GF-D8 (cell line): ENCODE measurements at regions not wholly inside any gene's neighbourhood (a gene's known extent, or its start where the extent isn't known, plus 50 kb on each side); places are given as distances from the start of the nearest gene placed in this dataset.
"Not testable (repeated sequence)": the region's sequence is repeated elsewhere in the genome, so short reads cannot be mapped to it uniquely, and the experiment has no call there.

ENCODE experiments used
- DNase-seq: peaks from one replicate; lab custom pipeline; 2025; lab: John Stamatoyannopoulos, UW

DNA sequence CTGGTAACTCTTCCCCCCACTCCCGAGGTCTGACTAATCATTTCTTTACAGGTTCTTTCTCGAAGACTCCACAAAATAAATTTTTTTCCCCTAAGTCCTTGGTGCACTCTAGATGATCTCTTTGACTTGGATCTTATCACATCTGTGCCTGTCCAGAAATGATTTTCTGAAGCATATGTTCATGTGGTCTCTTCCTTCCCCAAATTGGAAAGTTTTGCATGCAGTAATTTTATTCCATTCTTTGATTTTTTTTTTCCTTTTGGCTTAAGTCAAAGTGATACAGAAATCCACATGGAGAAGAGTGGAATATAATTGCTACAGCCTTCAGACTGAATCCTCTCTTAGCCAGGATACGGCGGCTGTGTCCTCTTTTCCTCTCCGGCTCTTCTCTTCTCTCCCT is 213.3 kb downstream of the BMP4 start:
- DNase-seq, result no peak

DNA sequence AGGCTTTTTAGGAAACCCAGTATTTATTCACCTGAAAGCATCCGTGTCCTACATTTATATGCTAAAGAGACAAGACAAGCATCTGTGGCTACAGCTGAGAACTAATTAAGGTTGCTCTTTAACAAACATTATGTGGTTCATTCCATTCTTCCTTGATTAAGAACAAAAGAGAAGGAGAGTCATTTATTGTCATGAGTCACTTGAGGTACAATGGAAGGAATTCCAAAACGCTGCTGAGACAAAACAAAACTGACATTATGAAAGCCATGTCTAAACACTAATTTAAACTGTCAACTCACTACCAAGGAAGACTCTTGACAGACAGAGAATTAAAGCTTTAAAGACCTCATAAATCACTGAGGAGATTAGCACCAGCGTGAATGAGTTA is 214.4 kb downstream of the BMP4 start:
- DNase-seq, result no peak

DNA sequence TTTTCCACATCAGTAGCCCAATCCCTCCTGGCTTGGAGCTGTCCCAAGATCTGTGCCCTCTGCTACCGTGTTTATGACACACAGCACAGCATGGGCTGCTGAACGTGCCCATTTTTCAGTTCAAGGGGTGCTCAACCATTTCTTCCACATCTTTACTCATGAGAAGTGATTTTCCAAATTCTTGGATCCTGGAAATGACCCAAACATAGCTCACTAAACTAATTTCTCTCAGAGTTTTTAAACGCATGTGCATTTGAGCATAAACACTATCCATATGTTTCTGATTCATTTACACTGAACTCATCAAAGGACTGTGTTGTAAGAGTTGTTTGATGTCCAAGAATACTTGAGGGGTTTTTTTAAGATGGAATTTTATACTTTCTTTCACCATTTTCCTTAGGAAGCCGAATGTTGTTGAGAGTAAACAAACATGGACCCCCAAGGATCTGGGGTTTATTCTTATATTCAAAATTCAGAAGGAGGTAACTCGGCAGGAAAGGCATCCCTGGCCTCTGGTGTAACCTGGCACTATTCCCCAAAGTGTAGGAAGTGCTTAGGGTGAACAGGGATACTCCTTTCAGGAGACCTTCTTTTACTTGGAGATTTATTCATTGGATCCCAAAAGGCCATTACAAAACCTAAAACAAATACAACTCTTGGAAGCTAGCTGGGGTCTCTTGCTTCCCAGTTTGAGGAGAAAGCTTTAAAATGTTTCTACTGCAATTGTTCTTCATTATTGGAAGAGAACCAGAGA is 215.0 kb downstream of the BMP4 start:
- no peak for DNase-seq

DNA sequence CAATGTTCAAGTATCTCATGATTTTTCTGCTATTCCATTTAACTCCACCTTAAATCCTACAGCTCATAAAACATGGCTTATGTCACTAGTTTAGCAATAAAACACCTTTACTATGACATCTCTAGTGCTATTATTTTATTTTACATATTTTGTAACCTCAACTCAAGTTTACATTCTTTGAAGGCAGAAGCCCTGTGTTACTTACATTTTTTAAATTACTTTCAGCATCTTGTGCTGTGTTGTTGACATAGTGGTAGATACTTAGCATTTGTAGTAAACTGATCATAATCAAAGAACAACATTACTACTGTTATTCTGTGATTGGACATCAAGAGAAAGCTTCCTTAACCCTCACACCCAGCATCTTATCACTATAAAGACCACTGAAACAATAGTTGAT is 216.1 kb downstream of the BMP4 start:
- DNase-seq, result no peak

DNA sequence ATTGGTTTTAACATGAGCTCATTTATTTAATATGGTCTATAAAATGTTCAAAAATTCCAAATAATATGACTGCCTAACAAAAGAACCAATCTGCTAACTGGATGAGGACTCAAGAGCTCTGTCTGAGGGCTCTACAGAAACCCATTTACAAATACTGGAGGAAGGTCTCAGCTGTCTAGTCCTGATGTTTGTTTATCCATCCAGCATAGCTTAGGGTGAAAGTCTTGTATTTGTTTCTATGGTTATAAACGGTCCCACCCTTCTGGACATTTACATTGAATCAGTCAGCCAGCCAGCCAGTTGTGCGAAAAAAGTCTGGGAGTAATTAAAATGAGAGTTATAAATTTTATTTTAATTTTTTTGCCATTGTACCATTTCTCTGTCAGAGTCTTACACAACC is 220.7 kb downstream of the BMP4 start:
- no peak for DNase-seq

DNA sequence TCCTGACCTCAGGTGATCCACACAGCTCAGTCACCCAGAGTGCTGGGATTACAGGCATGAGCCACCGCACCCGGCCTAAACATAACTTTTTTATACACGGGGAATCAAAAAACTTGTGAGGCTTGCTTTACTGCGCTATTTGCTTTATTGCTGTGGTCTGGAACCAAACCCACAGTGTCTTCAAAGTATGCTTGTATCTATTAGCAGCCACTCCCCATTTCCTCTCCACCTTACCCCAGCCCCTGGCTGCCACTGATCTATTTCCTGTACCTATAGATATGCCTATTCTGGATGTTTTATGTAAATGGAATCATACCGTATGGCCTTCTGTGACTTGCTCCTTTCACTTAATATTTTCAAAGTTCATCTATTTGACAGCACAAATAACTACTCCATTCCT is 233.4 kb downstream of the BMP4 start:
- no peak for DNase-seq

DNA sequence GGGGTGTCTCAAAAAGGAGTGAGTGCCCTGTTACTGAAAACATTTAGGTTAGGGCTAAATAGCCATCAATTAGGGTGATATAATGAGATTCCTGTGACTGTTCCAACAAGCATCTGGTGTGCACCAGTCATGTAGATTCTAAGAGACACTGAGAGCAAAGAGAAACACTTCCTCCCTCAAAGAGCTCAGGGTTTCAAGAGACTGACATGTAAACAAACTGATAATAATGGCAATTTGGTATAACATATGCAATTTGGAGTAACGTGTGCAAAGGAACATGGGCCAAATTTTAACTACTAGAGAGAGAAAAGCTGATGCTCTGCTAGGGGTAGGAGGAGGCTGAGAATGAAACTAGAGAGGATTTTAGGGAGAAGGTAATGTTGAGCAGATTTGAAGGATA is 237.1 kb downstream of the BMP4 start:
- DNase-seq, result no peak

DNA sequence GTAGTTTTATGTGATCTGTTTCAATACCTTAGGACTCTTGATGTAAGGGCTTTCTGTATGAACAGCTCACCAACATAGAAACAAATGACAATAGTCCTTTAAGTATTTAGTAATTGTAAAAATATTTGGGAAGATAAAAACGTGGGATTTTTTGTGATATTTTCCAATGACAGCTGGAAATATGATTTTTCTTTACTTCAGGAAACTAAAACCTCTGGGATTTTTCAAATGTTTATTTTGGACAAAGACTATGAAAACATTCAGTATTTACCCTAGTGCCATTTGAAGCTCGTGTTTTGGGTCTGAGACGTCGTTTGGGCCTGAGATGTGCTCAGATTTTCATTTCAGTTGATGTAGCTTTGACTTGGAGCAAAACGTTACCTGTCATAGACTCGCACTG is 240.0 kb downstream of the BMP4 start:
- DNase-seq, result no peak

DNA sequence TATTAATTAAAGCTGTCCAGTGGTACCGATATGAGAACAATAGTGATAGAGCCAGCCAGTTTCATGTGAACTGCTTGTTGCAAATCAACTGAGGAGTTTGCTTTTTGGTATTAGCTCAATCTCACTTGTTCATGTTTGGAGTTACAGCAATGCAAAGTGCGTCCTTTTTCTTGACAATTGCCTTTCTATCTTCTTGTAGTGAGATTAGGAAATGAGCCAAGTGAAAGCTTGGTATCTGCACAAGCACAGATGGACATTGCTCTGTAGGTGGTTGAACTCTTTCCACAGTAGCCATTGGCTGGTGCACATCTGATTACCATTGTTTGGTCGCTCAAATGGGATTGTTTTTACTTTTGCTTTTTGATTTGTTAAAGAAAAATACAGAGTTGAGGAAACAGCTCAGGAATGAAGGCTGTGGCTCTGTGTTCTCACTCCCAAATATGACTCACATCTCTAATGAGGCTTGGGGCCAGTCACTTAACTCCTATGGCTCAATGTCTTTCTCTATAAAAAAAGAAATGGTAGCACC is 241.4 kb downstream of the BMP4 start:
- no peak for DNase-seq

DNA sequence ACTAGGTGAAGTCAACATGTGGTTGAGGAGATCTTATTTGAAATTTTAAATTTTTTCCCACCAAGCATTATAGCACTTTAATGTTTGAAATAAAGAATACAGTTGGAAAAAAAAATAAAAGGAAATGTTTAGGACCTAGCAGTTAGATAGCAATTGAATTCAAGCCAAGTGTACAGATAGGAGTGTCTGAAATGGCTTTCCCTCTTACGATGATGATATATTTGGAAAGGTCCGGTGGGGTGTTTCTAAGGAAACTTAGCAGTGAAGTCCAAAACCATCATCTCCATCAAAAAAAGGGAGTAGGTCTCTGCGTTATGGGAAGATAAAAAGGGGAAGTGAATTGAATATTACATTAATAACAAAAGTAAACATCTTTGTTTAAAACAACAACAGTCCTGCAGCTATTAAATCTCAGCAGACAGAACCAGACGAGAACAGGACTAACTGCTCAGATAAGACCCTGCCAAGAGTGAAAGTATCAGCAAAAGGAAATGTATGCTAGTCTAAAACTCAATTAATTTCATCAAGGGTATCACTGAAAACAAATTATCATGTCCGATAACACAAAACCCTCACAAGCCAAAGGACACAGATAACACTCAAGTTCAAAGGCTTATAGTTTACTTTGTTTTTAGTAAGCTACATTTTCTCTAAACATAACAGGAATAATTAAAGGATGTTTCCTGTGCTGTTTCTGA is 242.0 kb downstream of the BMP4 start:
- no peak for DNase-seq

DNA sequence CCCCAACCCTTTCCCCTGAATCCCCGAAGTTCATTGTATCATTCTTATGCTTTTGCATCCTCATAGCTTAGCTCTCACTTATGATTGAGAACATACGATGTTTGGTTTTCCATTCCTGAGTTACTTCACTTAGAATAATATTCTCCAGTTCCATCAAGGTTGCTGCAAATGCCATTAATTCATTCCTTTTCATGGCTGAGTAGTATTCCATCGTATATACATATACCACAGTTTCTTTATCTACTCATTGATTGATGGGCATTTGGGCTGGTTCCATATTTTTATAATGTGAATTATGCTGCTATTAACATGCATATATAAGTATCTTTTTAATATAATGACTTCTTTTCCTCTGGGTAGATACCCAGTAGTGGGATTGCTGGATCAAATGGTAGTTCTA is 243.7 kb downstream of the BMP4 start:
- not testable (repeated sequence) for DNase-seq

DNA sequence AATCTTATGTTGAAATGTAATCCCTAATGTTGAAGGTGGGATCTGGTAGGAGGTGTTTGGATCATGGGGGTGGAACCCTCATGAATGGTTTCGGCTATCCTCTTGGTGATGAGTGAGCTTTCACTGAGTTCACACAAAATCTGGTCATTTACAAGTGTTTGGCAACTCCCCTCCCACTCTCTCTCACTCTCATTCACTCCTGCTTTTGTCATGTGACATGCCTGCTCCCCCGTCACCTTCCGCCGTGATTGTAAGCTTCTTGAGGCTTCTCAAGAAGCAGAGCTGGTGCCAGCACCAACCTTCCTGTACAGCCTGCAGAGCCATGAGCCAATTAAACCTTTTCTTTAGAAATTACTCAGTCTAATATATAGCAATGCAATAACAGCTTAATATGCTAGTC is 245.4 kb downstream of the BMP4 start:
- no peak for DNase-seq

DNA sequence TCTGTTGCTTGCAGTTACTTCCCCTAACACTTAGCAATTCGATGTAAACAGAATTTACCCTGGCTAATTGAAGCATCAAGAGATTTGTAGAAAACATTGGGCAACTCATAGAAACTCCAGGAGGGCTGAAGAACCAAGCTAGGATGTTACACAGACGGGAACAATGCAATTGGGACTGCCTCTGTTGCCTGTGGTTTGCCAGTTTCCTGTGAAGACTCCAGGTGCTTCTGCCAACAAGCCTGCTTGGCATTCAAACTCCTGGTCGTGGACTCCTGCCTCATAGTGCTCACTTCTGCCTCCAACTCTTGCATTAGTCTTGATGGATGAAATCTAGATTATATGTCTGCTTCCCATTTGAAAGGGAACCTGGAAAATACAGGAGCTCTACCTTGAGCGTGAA is 246.0 kb downstream of the BMP4 start:
- no peak for DNase-seq

DNA sequence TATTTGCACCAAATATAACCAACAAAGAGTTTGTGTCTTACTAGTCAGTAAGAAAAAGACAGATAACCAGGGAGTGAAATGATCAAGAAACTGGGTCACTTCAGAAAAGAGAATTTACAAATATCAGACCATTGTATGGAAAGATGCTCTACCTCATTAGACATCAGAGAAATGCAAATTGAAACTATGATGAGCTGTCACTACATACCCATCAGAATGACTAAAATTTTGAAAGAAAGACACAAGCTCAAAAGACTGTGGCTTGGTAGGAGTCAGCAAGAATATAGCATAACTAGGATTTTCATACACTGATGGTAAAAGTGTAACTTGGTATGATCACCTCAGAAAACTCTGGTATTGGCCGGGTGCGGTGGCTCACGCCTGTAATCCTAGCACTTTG is 247.2 kb downstream of the BMP4 start:
- no peak for DNase-seq

DNA sequence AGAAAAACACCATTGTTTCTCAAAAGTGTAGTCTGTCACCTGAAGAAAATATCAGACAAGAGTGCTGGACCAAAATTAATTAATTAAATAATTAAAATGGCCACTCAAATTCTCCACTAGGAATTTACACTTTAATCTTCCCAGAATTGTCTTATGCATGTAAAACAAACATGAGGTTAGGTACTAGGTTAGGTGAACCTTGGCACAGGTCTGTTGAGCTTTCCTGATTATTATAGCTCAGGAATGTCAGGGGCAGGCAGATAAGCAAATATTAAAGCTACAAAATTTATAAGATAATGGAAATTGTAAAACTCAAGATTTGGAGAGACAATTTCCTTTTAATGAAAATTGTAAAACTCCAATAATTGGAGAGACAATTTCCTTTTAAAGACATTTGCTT is 253.2 kb downstream of the BMP4 start:
- DNase-seq, result no peak

DNA sequence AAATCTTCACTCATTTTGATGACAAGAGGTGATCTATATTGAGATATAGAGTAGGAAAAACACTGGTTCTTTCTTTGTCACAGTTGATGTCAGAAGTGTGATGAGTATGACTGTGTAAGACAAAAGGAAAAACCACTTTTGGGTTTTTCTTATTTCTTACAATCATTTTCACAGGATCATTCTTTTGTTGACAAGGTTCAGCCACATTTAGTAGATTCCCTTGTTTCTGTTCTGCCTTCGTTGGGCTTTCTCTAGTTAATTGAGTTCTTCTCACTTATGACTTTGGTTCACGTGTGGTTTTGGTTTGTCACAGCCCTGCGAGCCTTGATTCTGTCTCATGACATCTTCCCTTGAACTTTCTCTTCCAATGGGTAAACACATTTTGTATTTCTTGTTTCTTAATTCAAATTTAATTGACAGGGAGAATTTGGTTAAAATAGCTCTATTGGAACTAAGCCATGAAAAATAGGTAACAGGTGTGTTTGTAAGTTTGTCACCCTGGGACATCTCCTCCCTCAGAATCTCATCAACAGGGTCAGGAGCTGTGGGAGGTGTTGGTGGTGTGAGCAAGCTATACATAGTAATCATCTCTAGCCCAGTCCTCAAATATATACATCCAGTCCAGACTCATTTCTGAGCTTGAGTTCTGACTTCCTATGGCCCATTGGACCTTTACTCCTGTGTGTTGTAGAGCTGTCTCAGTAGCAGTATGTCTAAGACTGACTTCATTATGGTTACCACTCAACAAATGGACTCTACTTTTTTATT is 255.3 kb downstream of the BMP4 start:
- DNase-seq, result no peak

DNA sequence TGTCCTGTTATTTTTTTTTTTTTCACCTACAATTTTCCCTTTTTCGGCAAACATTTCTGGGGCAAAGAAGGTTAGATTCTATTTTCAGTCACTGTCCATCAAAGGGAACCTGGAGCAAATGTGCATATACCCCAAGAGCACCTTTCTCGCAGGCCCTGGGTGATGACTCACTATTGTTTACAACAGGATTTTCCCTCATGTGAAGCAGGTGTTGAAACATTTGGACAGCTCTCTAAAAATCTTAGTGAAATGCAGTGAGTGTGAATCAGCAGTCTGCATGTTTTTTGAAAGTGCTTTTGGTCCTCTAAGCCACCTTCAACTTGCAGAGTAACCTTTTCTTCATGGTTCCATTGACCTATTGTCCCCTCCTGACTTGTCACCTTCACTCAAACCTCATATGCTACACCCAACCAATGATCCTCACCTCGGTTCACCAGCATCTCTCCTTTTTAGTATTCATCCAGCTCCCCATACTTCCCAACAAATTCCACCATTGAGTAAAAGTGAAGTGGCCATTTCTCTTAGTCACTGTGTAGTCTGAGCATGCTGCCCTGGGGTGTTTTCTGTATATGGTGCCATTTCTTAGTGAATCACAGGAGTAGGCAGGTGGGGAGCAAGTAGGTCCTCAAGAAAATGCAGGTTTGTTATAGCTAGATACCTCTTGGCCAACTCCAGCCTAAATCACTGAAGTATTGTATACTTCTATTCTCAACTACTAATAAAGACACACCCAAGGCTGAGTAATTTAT is 260.2 kb downstream of the BMP4 start:
- no peak for DNase-seq

DNA sequence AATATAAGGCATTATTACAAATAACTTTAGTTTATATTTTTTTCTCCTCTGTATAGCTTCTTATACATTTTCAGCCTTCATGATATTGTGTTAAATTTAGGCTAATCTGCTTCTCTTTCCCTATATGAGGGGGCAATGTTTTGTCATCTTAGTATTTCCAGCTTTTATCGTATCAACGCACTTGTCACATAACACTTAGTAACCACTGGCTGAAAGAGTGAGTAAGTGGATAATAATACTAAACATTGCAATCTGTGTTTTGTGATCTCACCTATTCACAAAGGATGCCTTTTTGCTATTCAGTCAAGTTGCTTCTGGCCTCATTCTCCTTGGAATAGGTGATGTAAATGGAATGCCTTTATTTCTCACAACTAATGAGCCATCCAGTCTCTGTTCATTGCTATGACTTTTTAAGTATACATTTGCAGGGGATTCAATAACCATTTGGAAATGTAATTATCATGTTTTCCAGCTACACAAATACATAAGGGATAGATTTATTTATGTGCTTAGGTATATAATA is 260.9 kb downstream of the BMP4 start:
- no peak for DNase-seq

DNA sequence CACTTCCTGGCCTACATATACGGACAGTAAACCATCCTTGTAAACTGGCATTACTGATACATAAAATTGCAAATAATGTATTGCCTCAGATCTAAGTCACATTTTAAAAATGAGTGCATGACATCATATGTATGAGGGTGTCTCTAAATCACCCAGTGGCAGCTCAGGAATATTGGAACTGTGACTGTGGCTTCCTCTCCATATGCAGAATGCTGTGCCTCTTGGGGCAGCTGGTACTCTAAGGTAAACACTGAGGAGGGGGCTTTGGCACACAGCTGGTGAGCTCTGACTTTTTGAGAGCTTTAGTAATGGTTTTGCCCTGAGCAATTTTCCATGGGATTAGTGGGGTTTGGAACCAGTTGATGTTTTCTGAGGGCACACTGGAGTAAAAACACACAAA is 263.7 kb downstream of the BMP4 start:
- no peak for DNase-seq

DNA sequence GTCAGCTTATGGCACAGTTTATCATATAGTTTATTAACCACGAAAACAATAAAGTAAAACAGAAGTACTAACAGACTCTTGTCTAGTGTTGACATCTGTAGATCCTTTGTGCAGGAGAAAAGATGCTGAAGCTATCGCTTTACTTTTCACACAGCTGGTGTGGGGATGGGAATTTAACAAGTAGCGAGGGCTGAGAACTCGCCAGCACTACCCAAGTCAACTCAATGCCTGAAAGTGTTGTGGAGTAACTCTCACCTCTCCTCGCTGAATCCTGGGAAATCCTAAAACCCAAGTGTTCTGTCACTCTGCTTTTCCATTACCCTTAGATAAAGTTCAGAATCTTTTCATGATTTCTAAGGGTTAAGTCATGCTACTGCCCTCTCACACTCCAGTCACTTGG is 264.2 kb downstream of the BMP4 start:
- DNase-seq, result no peak

DNA sequence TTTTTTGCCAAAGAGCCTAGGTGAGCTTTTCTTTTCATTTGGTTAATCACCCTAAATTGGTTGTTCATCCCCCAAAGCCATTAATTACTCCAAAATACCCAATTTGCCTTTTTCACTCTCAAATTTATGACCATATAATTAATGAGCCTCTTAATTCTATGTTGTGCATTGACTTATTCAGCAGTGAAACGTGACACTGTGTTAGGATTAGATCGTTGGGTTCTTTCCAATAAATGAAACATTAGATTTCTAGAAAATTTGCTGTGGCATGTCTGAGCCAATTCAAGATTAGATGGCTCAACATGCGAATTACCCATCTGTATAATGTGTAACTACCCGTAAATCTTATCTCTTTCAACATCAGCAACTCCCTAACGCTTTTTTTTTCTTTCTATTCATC is 273.4 kb downstream of the BMP4 start:
- DNase-seq, result no peak

DNA sequence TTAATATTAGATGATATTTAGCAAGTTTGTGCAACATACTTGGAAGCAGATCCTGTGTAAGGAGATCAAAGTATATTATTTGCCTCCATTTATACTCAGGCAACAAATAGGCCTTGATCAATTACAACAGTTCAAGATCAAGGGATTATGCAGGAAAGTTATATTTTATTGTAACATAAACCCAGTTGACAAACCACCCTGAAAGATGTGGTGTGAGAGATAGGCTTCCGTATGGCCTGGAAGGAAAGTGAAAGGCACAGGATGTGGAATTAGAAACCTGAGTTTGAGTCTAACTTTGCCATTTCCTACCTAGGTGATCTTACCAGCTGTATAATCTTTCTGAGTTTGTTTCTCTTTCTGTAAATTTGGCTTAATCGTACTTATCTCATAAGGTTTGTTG is 284.1 kb downstream of the BMP4 start:
- DNase-seq, result no peak
